Common myeloid progenitor, CD34-positive (primary cell): ENCODE measurements at regions not wholly inside any gene's neighbourhood (a gene's known extent, or its start where the extent isn't known, plus 50 kb on each side); places are given as distances from the start of the nearest gene placed in this dataset.

Source experiments
- CTCF ChIA-PET: fragments of 350-600 bp; sonication (Branson Sonifier 250); formaldehyde crosslinking; loops from one replicate; lab custom pipeline; 2021; ENCODE audit warnings: antibody characterized with exemption; lab: Charles Lee
- POLR2A ChIA-PET: fragments of 350-600 bp; sonication (Branson Sonifier 250); formaldehyde crosslinking; loops from one replicate; lab custom pipeline; 2021; ENCODE audit warnings: antibody characterized with exemption; lab: Charles Lee
- DNase-seq, 3 donors: peaks; one replicate each; pipeline versions ENCODE4 v3.0.0 to v3.0.0-alpha.2; 2013
- H3K27ac ChIP-seq, 2 experiments: 1 replicate in 1 of 2; 2 replicates in 1 of 2; pipeline ENCODE4 v1.7.0; 2013; ENCODE audit warnings: inconsistent platforms in 2 of 2, low read length in 2 of 2, mild to moderate bottlenecking in 2 of 2, low read depth in 1 of 2, moderate library complexity in 1 of 2; ENCODE audit not compliant: severe bottlenecking in 2 of 2, insufficient read depth in 1 of 2, poor library complexity in 1 of 2
- H3K27me3 ChIP-seq, 5 experiments: replicated peaks in 2 of 5; 1 replicate in 3 of 5; 2 replicates in 2 of 5; pipeline versions ENCODE4 v1.6.1 to v1.7.0; 2013; ENCODE audit warnings: low read length in 4 of 5, mild to moderate bottlenecking in 2 of 5, moderate library complexity in 2 of 5, inconsistent platforms in 1 of 5; ENCODE audit not compliant: insufficient read depth in 5 of 5, control insufficient read depth in 4 of 5
- H3K36me3 ChIP-seq, 4 experiments: 1 replicate in 2 of 4; 2 replicates in 2 of 4; pipeline versions ENCODE4 v1.6.1 to v1.7.0; 2013; ENCODE audit warnings: low read length in 3 of 4, control low read depth in 1 of 4, mild to moderate bottlenecking in 1 of 4; ENCODE audit not compliant: control insufficient read depth in 4 of 4, insufficient read depth in 4 of 4
- H3K4me1 ChIP-seq, 4 experiments: 1 replicate in 3 of 4; 2 replicates in 1 of 4; pipeline versions ENCODE4 v1.6.1 to v1.7.1; 2013; ENCODE audit warnings: low read length in 3 of 4, mild to moderate bottlenecking in 3 of 4, control low read depth in 1 of 4, inconsistent platforms in 1 of 4, moderate library complexity in 1 of 4; ENCODE audit not compliant: control insufficient read depth in 4 of 4, insufficient read depth in 4 of 4; ENCODE audit errors: control extremely low read depth in 1 of 4
- H3K4me3 ChIP-seq, 7 experiments: 1 replicate in 4 of 7; 2 replicates in 3 of 7; pipeline versions ENCODE4 v1.5.1 to v1.7.0; 2013; ENCODE audit warnings: mild to moderate bottlenecking in 7 of 7, low read length in 6 of 7, moderate library complexity in 6 of 7, inconsistent platforms in 2 of 7, low read depth in 2 of 7, control low read depth in 1 of 7; ENCODE audit not compliant: insufficient read depth in 4 of 7, control insufficient read depth in 1 of 7; ENCODE audit errors: extremely low read depth in 1 of 7
- H3K9me3 ChIP-seq, 5 experiments: 1 replicate in 4 of 5; 2 replicates in 1 of 5; pipeline versions ENCODE4 v1.6.1 to v1.7.1; 2013; ENCODE audit warnings: low read length in 4 of 5, mild to moderate bottlenecking in 2 of 5, inconsistent platforms in 1 of 5, low read depth in 1 of 5, moderate library complexity in 1 of 5; ENCODE audit not compliant: control insufficient read depth in 4 of 5, insufficient read depth in 2 of 5; ENCODE audit errors: control extremely low read depth in 1 of 5
- WGBS: methylation state at CpG from one replicate; pipeline ENCODE4 v1.1.5; 2013; ENCODE audit not compliant: insufficient coverage; 5-methylcytosine and 5-hydroxymethylcytosine counted together

DNA sequence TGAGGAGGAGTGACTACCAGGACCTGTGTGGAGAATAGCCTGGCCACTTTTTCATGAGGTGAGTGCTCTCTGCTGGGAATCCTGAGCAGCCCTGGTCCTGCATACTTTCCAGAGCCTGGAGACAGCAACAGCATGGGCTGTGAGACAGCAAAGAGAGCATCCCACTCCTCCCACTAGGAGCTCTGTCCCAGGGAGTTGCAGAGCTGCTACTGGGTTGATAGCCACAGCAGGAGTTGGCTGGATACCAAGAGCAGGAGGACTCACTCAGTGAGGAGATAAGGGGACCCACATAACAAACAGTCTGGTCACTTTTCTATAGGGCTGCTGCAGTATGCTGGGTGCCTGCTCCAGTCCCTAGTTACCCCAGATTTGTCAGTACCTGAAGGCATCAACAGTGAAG, 439.3 kb upstream of the CDH8 start:
- CTCF ChIA-PET = no interaction called here
- Histone ChIP-seq H3K4me3 (no peak overlapping the region), H3K9me3 (peaks cover 0 to 11% (median 6%) of the 10 kb centered on the region in 5 experiments), H3K36me3 (no peaks in the 10 kb centered on the region), H3K27me3 (no peaks in the 10 kb centered on the region), H3K4me1 (no peaks in the 10 kb centered on the region), H3K27ac (no peak overlapping the region)
- no peak for DNase-seq
- POLR2A ChIA-PET = no interaction called here

DNA sequence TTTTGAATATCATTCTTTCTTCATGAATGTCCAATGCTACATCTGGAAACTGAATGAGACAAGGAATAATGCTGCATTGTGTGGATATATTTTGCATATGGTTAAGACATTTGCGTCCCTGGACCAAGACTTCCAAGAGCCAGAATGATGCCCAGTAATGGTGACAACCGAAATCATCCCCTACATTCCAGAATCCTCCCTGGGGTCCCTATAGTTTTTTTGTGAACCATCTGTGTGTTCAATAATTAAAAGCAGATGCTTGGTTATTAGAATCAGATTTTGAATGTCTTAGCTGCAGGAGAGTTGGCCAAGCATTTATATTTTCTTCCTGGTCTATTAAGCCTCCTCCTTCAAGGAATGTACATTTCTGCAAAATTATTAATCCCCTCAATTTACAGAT, 426.7 kb upstream of the CDH8 start:
- no peak for DNase-seq
- 100% methylated on average over 1 of the region's 2 CpGs for WGBS
- Histone ChIP-seq H3K9me3 (no peaks in the 10 kb centered on the region), H3K27me3 (no peaks in the 10 kb centered on the region), H3K27ac (no peak overlapping the region), H3K4me3 (no peak overlapping the region), H3K4me1 (no peaks in the 10 kb centered on the region), H3K36me3 (no peaks in the 10 kb centered on the region)
- ChIA-PET POLR2A (no interaction called here), CTCF (no interaction called here)

DNA sequence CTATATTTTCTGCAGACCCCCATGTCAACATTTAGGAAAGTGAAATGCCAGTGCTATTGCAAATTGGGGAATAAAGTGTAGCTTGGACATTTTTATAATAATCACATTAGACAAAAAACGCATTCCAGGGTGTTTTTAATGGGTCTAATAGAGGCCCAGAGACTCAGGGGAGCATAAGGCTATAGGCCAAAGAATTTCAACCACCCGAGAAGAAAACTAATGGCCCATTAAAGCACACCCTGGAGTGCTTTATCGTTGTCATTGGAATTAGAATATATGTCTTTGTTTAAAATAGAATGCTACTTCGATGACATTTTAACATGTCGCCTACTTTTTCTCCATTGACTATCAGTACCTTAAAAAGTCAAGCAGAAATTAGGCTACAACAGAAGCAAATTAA, 414.1 kb upstream of the CDH8 start:
- no peak overlapping the region for H3K4me3 ChIP-seq
- no peaks in the 10 kb centered on the region for H3K4me1 ChIP-seq
- H3K27me3 ChIP-seq = no peaks in the 10 kb centered on the region
- H3K9me3 ChIP-seq = no peaks in the 10 kb centered on the region
- no peaks in the 10 kb centered on the region for H3K36me3 ChIP-seq
- CTCF ChIA-PET = no interaction called here
- POLR2A ChIA-PET = no interaction called here
- WGBS = no CpG with 5 or more reads among the region's 5 CpGs
- no peak for DNase-seq
- no peak overlapping the region for H3K27ac ChIP-seq

DNA sequence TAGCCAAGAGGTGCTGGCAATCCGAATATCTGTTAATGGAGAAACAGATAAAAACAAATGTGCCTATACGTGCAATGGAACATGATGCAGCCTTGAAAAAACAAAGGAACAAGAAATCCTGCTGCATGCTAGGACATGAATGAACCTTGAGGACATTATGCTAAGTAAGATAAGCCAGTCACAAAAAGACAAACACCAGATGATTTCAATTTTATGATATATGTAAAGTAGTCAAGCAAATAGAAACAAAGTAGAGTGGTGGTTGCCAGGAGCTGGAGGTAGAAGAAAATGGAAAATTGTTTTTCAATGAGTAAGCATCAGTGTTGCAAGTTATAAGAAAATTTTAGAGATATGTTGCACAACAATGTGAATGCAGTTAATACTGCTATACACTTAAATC, 409.7 kb upstream of the CDH8 start:
- WGBS = 100% methylated on average over 2 of the region's 2 CpGs
- peaks cover 0 to 3% (median 0%) of the 10 kb centered on the region in 5 experiments for H3K9me3 ChIP-seq
- no peak for DNase-seq
- H3K4me1 ChIP-seq = no peaks in the 10 kb centered on the region
- CTCF ChIA-PET = no interaction called here
- no peaks in the 10 kb centered on the region for H3K27me3 ChIP-seq
- no peak overlapping the region for H3K27ac ChIP-seq
- no peak overlapping the region for H3K4me3 ChIP-seq
- POLR2A ChIA-PET = no interaction called here
- no peaks in the 10 kb centered on the region for H3K36me3 ChIP-seq

DNA sequence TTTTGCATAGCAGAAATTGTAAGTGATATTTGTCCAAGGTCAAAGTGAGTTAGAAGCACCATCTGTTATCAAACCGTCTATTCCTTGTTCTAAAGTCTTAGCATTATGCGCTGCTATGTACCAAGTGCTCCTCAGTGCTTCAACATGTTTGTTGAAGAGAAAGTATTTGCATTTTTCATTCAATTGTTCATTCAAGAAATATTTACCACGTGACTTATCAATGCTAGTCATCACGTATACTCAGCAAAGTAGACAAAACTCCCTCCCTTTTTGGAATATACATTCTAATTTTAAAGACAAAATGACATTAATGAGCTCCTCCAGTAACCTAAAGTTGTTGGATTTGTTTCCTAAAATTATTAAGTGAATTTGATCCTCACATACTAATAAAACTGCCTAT, 388.0 kb upstream of the CDH8 start:
- H3K36me3 ChIP-seq = no peaks in the 10 kb centered on the region
- no peak overlapping the region for H3K27ac ChIP-seq
- no peaks in the 10 kb centered on the region for H3K27me3 ChIP-seq
- CTCF ChIA-PET = no interaction called here
- no peak for DNase-seq
- no peak overlapping the region for H3K4me3 ChIP-seq
- WGBS = no CpG with 5 or more reads among the region's 4 CpGs
- H3K9me3 ChIP-seq = no peaks in the 10 kb centered on the region
- POLR2A ChIA-PET = no interaction called here
- H3K4me1 ChIP-seq = no peaks in the 10 kb centered on the region

DNA sequence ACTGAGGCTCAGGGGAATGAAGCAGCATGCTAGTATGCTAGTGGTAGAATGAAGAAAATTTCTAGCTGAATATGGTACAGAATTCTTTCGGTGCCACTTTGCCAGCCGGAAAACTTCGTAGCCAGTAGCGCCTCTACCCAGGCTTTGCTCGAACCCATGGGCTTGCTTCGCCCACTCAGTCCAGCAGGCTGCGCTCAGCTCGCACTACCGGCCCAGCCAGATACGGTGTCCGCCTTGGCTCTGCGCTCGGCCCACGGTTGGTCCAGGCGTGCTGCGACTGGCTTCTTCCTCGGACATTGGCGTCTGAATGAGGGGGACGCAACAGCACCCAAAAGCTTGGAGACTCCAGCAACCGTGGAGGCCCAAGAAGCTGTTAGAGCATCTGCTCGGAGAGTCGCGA, 372.5 kb upstream of the CDH8 start:
- H3K9me3 ChIP-seq = no peaks in the 10 kb centered on the region
- ChIA-PET POLR2A (no interaction called here), CTCF (no interaction called here)
- no peak overlapping the region for H3K27ac ChIP-seq
- no peaks in the 10 kb centered on the region for H3K27me3 ChIP-seq
- WGBS = 67% methylated on average over 20 of the region's 23 CpGs
- DNase-seq = no peak
- no peaks in the 10 kb centered on the region for H3K36me3 ChIP-seq
- no peak overlapping the region for H3K4me3 ChIP-seq
- H3K4me1 ChIP-seq = no peaks in the 10 kb centered on the region

DNA sequence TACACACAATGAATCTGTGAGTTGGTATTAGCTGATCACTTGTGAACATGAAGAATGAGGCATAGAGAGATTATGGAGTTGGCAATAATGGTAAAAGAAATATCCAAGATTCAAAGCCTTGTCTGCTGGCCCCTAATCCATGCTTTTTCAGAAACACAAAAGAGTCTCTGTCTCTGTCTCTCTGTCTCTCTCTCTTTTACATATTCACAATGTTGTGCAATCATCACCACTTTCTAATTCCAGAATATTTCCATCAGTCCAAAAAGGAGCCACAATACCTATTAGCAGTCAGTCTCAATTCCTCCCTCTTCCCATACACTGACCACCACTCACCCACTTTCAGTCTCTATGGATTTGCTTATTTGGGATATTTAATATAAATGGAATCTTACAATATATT, 370.1 kb upstream of the CDH8 start:
- no peaks in the 10 kb centered on the region for H3K9me3 ChIP-seq
- H3K27ac ChIP-seq = no peak overlapping the region
- POLR2A ChIA-PET = no interaction called here
- DNase-seq = no peak
- no peaks in the 10 kb centered on the region for H3K4me1 ChIP-seq
- H3K36me3 ChIP-seq = no peaks in the 10 kb centered on the region
- no peaks in the 10 kb centered on the region for H3K27me3 ChIP-seq
- H3K4me3 ChIP-seq = no peak overlapping the region
- CTCF ChIA-PET = no interaction called here
